ENCODE measurements at regions not wholly inside any gene's neighbourhood (a gene's known extent, or its start where the extent isn't known, plus 50 kb on each side); places are given as distances from the start of the nearest gene placed in this dataset.

GRCh38 chr2:123207245-123207644 lies 817.8 kb upstream of the CNTNAP5 start:
- H3K4me3 ChIP-seq (ENCODE audit: low read length in 2 of 2): no peak overlapping the region
- no peak overlapping the region for H2BK120ac ChIP-seq (ENCODE audit: low read depth, low read length)
- H3K4ac ChIP-seq (ENCODE audit: low read length): no peak overlapping the region
- no peak overlapping the region for H3K4me2 ChIP-seq (ENCODE audit: insufficient read depth, low read length, poor library complexity, severe bottlenecking)
- H4K8ac ChIP-seq (ENCODE audit: low read depth, low read length): no peak overlapping the region
- no peak overlapping the region for H2AK5ac ChIP-seq (ENCODE audit: low read depth, low read length)
- H3K27ac ChIP-seq (replicated peaks; ENCODE audit: low read length): no peak overlapping the region
- H3K9me3 ChIP-seq (replicated peaks in 1 of 2; ENCODE audit: control insufficient read depth in 2 of 2, insufficient read depth in 1 of 2, low read depth in 1 of 2, low read length in 2 of 2): no peaks in the 10 kb centered on the region
- H3K79me1 ChIP-seq (ENCODE audit: low read depth, low read length): no peaks in the 10 kb centered on the region
- no peak overlapping the region for H2BK15ac ChIP-seq (ENCODE audit: low read length)
- no peak overlapping the region for H2BK12ac ChIP-seq (ENCODE audit: low read length)
- H4K91ac ChIP-seq (ENCODE audit: low read depth, low read length, poor library complexity): no peak overlapping the region
- H3K18ac ChIP-seq (ENCODE audit: low read length): no peak overlapping the region
- DNase-seq (ENCODE audit: low spot score): no peak
- no peak overlapping the region for H3K14ac ChIP-seq (ENCODE audit: low read length)
- H3K9ac ChIP-seq (ENCODE audit: low read depth, low read length, poor library complexity): no peak overlapping the region
- H2AFZ ChIP-seq (ENCODE audit: low read length): no peak overlapping the region
- no peak overlapping the region for H3K23ac ChIP-seq (ENCODE audit: low read depth, low read length, poor library complexity)
- no peaks in the 10 kb centered on the region for H3K27me3 ChIP-seq (ENCODE audit: control insufficient read depth in 3 of 3, insufficient read depth in 3 of 3, low read depth in 1 of 3, low read length in 3 of 3)
- no CpG with 5 or more reads among the region's 2 CpGs for WGBS, 2 donors (ENCODE audit: extremely low coverage in 2 of 2, insufficient read length in 2 of 2, insufficient replicate concordance in 1 of 2)
- H3K36me3 ChIP-seq (replicated peaks in 1 of 2; ENCODE audit: control insufficient read depth in 2 of 2, insufficient read depth in 2 of 2, low read length in 2 of 2): no peaks in the 10 kb centered on the region
- no peak overlapping the region for H2BK5ac ChIP-seq (ENCODE audit: low read length)
- no peaks in the 10 kb centered on the region for H3K4me1 ChIP-seq (ENCODE audit: control insufficient read depth in 2 of 2, insufficient read depth in 1 of 2, low read depth in 1 of 2, low read length in 2 of 2)

GRCh38 chr2:123209202-123209601 lies 815.9 kb upstream of the CNTNAP5 start:
- Histone ChIP-seq H3K4me2 (ENCODE audit: insufficient read depth, low read length, poor library complexity, severe bottlenecking) (no peak overlapping the region), H4K8ac (ENCODE audit: low read depth, low read length) (no peak overlapping the region)

GRCh38 chr2:123211181-123211580 lies 813.9 kb upstream of the CNTNAP5 start:
- Histone ChIP-seq H3K4ac (ENCODE audit: low read length) (no peak overlapping the region), H3K27me3 (ENCODE audit: control insufficient read depth in 3 of 3, insufficient read depth in 3 of 3, low read depth in 1 of 3, low read length in 3 of 3) (no peaks in the 10 kb centered on the region), H2BK120ac (ENCODE audit: low read depth, low read length) (no peak overlapping the region), H3K4me3 (ENCODE audit: low read length in 2 of 2) (no peak overlapping the region), H3K4me1 (ENCODE audit: control insufficient read depth in 2 of 2, insufficient read depth in 1 of 2, low read depth in 1 of 2, low read length in 2 of 2) (no peaks in the 10 kb centered on the region), H2AK5ac (ENCODE audit: low read depth, low read length) (no peak overlapping the region), H2BK12ac (ENCODE audit: low read length) (no peak overlapping the region), H2BK5ac (ENCODE audit: low read length) (no peak overlapping the region), H3K9me3 (replicated peaks in 1 of 2; ENCODE audit: control insufficient read depth in 2 of 2, insufficient read depth in 1 of 2, low read depth in 1 of 2, low read length in 2 of 2) (no peaks in the 10 kb centered on the region), H4K91ac (ENCODE audit: low read depth, low read length, poor library complexity) (no peak overlapping the region), H3K14ac (ENCODE audit: low read length) (no peak overlapping the region), H3K27ac (replicated peaks; ENCODE audit: low read length) (no peak overlapping the region), H3K18ac (ENCODE audit: low read length) (no peak overlapping the region), H3K36me3 (replicated peaks in 1 of 2; ENCODE audit: control insufficient read depth in 2 of 2, insufficient read depth in 2 of 2, low read length in 2 of 2) (no peaks in the 10 kb centered on the region), H3K9ac (ENCODE audit: low read depth, low read length, poor library complexity) (no peak overlapping the region), H4K8ac (ENCODE audit: low read depth, low read length) (no peak overlapping the region), H3K79me1 (ENCODE audit: low read depth, low read length) (no peaks in the 10 kb centered on the region), H3K4me2 (ENCODE audit: insufficient read depth, low read length, poor library complexity, severe bottlenecking) (no peak overlapping the region), H2AFZ (ENCODE audit: low read length) (no peak overlapping the region), H2BK15ac (ENCODE audit: low read length) (no peak overlapping the region), H3K23ac (ENCODE audit: low read depth, low read length, poor library complexity) (no peak overlapping the region)
- no peak for DNase-seq (ENCODE audit: low spot score)

More at GRCh38 chr2:123209202-123209601, 815.9 kb upstream of the CNTNAP5 start:
- Histone ChIP-seq H3K9ac (ENCODE audit: low read depth, low read length, poor library complexity) (no peak overlapping the region), H2AK5ac (ENCODE audit: low read depth, low read length) (no peak overlapping the region), H3K4me1 (ENCODE audit: control insufficient read depth in 2 of 2, insufficient read depth in 1 of 2, low read depth in 1 of 2, low read length in 2 of 2) (no peaks in the 10 kb centered on the region), H3K18ac (ENCODE audit: low read length) (no peak overlapping the region), H4K91ac (ENCODE audit: low read depth, low read length, poor library complexity) (no peak overlapping the region), H3K23ac (ENCODE audit: low read depth, low read length, poor library complexity) (no peak overlapping the region), H3K36me3 (replicated peaks in 1 of 2; ENCODE audit: control insufficient read depth in 2 of 2, insufficient read depth in 2 of 2, low read length in 2 of 2) (no peaks in the 10 kb centered on the region), H3K27me3 (ENCODE audit: control insufficient read depth in 3 of 3, insufficient read depth in 3 of 3, low read depth in 1 of 3, low read length in 3 of 3) (no peaks in the 10 kb centered on the region), H3K4ac (ENCODE audit: low read length) (no peak overlapping the region), H2AFZ (ENCODE audit: low read length) (no peak overlapping the region), H3K4me3 (ENCODE audit: low read length in 2 of 2) (no peak overlapping the region), H3K79me1 (ENCODE audit: low read depth, low read length) (no peaks in the 10 kb centered on the region), H2BK5ac (ENCODE audit: low read length) (no peak overlapping the region), H3K9me3 (replicated peaks in 1 of 2; ENCODE audit: control insufficient read depth in 2 of 2, insufficient read depth in 1 of 2, low read depth in 1 of 2, low read length in 2 of 2) (no peaks in the 10 kb centered on the region), H3K14ac (ENCODE audit: low read length) (no peak overlapping the region), H2BK120ac (ENCODE audit: low read depth, low read length) (no peak overlapping the region), H2BK12ac (ENCODE audit: low read length) (no peak overlapping the region), H3K27ac (replicated peaks; ENCODE audit: low read length) (no peak overlapping the region), H2BK15ac (ENCODE audit: low read length) (no peak overlapping the region)
- DNase-seq (ENCODE audit: low spot score): no peak
- WGBS, 2 donors (ENCODE audit: extremely low coverage in 2 of 2, insufficient read length in 2 of 2, insufficient replicate concordance in 1 of 2): no CpG with 5 or more reads among the region's 2 CpGs

GRCh38 chr2:123245156-123245555 lies 779.9 kb upstream of the CNTNAP5 start:
- no peak overlapping the region for H3K14ac ChIP-seq (ENCODE audit: low read length)
- H2AK5ac ChIP-seq (ENCODE audit: low read depth, low read length): no peak overlapping the region
- H3K79me1 ChIP-seq (ENCODE audit: low read depth, low read length): no peaks in the 10 kb centered on the region
- H3K9me3 ChIP-seq (replicated peaks in 1 of 2; ENCODE audit: control insufficient read depth in 2 of 2, insufficient read depth in 1 of 2, low read depth in 1 of 2, low read length in 2 of 2): no peaks in the 10 kb centered on the region
- H2BK5ac ChIP-seq (ENCODE audit: low read length): no peak overlapping the region
- H4K8ac ChIP-seq (ENCODE audit: low read depth, low read length): no peak overlapping the region
- H3K27me3 ChIP-seq (ENCODE audit: control insufficient read depth in 3 of 3, insufficient read depth in 3 of 3, low read depth in 1 of 3, low read length in 3 of 3): peaks cover 0 to 4% (median 0%) of the 10 kb centered on the region in 3 experiments
- H2BK15ac ChIP-seq (ENCODE audit: low read length): no peak overlapping the region
- no peak overlapping the region for H3K27ac ChIP-seq (replicated peaks; ENCODE audit: low read length)
- H3K18ac ChIP-seq (ENCODE audit: low read length): no peak overlapping the region
- H2BK120ac ChIP-seq (ENCODE audit: low read depth, low read length): no peak overlapping the region
- H2BK12ac ChIP-seq (ENCODE audit: low read length): no peak overlapping the region
- no peak overlapping the region for H3K4me2 ChIP-seq (ENCODE audit: insufficient read depth, low read length, poor library complexity, severe bottlenecking)
- no peak for DNase-seq (ENCODE audit: low spot score)
- H3K4ac ChIP-seq (ENCODE audit: low read length): no peak overlapping the region
- no peaks in the 10 kb centered on the region for H3K4me1 ChIP-seq (ENCODE audit: control insufficient read depth in 2 of 2, insufficient read depth in 1 of 2, low read depth in 1 of 2, low read length in 2 of 2)
- no peaks in the 10 kb centered on the region for H3K36me3 ChIP-seq (replicated peaks in 1 of 2; ENCODE audit: control insufficient read depth in 2 of 2, insufficient read depth in 2 of 2, low read length in 2 of 2)
- H2AFZ ChIP-seq (ENCODE audit: low read length): no peak overlapping the region
- no peak overlapping the region for H3K23ac ChIP-seq (ENCODE audit: low read depth, low read length, poor library complexity)
- H3K4me3 ChIP-seq (ENCODE audit: low read length in 2 of 2): no peak overlapping the region
- no CpG with 5 or more reads among the region's 3 CpGs for WGBS, 2 donors (ENCODE audit: extremely low coverage in 2 of 2, insufficient read length in 2 of 2, insufficient replicate concordance in 1 of 2)
- no peak overlapping the region for H3K9ac ChIP-seq (ENCODE audit: low read depth, low read length, poor library complexity)
- H4K91ac ChIP-seq (ENCODE audit: low read depth, low read length, poor library complexity): no peak overlapping the region

Measured in neuronal stem cell (in vitro differentiated cells).